Stimulated activated CD8-positive, alpha-beta memory T cell treated with anti-CD3 and anti-CD28 coated beads, Interleukin-4, amount 100 ng/mL, for 48 hours (primary cell): ENCODE measurements at regions not wholly inside any gene's neighbourhood (a gene's known extent, or its start where the extent isn't known, plus 50 kb on each side); places are given as distances from the start of the nearest gene placed in this dataset.
A peak's percentile ranks its signal among the peaks of the same experiment; 100 is the strongest.

Experiments
- DNase-seq: peaks from one replicate; pipeline ENCODE4 v3.0.0-alpha.2; 2020

GRCh38 chr3:113097960-113098447, 107.2 kb downstream of the GTPBP8 start:
- no peak for DNase-seq

DNA sequence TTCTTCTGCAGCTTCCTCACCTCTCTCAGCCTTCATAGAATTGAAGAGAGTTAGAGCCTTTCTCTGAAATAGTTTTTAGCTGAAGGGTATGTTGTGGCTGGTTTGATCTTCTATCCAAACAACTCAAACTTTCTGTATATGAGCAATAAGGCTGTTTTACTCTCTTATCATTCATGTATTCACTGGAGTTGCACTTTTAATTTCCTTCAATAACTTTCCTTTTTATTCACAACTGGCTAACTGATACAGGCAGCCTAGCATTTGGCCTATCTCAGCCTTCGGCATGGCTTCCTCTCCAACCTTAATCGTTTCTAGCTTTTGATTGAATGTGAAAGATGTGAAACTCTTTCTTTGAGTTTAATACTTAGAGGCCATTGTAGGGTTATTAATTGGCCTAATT, 109.3 kb downstream of the GTPBP8 start:
- DNase-seq, result no peak

DNA sequence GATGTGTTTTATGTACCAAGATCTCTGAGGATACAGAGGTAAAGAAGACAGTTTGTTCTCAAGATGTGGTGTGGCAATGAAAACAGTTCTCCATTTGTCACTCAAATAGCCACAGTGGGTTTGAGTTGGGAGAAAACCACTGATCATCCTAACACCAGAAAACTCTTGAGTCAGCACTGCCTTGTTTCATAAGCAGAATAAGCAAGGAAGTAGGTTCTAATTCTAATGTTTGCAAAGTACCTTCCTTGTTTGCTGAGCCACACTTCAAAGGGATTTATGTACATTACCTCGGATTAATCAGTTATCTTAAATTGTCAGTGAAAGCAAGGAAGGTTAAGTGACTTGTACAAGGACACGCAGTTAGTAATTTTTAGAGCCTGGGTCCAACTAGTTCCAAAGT, 107.8 kb upstream of the BOC start:
- DNase-seq, result no peak

GRCh38 chr3:113104357-113105092, 106.8 kb upstream of the BOC start:
- DNase-seq, result no peak

- DNase-seq, result no peak
Measured at GRCh38 chr3:113105093-113105449, 106.3 kb upstream of the BOC start.

- DNase-seq, result no peak
Measured at GRCh38 chr3:113105966-113106660, 105.2 kb upstream of the BOC start.

- no peak for DNase-seq
Measured at GRCh38 chr3:113110267-113110666, 101.1 kb upstream of the BOC start.

DNA sequence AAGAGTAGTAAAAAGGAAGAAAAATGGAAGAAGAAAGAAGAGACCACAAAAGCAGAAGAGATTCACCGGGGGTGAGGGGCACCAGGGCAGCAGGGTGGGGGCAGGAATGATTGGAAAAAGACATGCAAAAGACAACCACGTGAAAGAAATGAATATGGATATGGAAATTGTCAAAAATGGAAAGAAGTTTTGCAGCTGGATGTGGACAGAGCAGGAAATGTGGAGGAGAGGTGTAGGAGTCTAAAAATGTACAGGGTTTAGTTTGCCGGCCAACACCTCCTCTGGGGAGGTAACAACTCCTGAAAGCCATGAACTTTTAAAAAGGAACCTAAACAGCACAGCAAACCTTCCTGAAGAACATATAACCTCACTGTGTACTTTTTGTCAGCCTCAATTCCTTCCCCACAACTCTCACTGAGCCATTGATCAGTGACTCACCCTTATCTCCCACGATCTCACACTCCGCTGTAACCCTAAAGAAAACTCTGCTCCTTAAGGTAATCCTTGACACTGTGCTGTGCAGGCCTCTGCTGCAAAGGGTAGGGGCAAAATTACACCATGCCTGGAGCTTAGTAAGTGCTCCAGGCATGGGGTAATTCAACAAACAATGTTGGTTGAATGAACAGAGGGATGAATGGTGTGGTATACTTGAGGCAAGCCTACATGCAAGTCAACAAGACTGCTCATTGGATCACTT, 100.2 kb upstream of the BOC start:
- peak; percentile 40 for DNase-seq

- DNase-seq, result no peak
Measured at GRCh38 chr3:113113361-113113760, 98.0 kb upstream of the BOC start.

DNA sequence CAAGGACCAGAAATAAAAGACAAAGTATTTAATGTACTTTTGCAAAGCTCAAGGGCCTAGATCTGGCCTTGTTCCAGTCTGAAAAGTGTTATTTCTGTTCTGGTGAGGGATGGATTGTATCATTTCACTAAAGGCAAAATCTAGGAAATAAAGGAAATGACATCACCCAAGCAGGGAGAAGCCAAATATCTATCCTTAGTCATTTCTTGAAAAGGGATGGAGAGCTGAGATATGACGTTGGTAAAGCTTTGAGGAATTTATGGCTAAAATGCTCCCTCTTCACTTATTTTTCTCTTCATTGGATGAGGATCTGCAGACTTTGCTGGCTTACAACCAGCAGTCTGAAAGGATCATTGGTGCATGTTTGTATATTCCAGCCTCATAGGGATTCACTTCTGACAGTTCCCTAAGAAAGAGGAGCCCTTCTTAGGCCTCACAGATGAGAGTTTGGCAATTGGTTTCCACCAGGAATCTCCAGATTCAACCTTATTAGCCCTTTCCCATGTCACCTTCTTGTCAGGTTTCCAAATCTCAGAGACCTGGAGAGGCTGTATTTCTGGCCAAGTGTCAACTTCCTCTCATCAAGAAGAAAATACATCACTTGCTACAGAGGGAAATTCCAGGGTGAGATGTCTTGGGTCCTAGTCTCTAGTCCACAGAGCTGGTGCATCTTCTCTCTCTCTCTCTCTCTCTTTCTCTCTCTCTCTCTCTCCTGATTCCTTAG, 93.7 kb upstream of the BOC start:
- DNase-seq, result no peak

DNA sequence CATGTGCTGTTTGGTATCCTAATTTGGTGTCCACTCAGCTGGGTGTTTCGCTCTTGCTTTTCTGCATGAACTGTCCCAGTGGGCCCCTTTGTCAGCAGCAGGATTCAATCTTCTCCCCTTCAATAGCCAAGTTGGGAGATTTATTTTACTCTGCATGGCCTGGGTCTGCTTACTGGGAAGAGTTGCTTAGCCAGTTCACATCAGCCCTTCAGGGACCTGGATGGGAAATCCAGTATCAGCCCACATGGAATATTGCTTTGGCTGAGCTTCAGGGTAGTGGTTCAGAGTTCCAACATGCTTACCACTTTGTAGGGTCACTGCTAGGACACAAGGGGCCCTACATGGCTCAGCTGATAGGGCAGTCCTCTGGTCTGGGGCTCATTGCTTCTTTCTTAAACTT, 93.0 kb upstream of the BOC start:
- no peak for DNase-seq

GRCh38 chr3:113124256-113124830, 87.0 kb upstream of the BOC start:
- DNase-seq, result no peak

- no peak for DNase-seq
Measured at GRCh38 chr3:113125951-113126350, 85.4 kb upstream of the BOC start.

- DNase-seq, result no peak
Measured at GRCh38 chr3:113128386-113129015, 82.9 kb upstream of the BOC start.

DNA sequence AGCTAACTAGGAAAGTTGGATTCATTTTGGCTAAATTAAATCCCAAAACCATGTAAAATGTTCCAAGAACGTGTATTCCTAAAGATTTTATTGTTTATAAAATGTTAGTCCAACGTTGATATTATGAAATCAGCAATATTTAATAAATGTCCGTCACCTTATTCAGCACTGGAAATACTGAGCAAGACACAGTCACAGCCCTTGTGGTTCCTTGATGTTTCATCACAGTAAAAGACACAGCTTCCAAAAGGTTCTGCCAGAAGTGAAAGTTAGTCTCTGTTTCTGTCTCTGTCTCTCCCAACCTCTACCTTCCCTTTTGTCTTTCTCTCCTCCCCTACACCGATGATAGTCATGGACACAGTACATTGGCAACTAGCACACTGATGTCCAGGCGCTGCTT, 82.2 kb upstream of the BOC start:
- no peak for DNase-seq

- DNase-seq, result no peak
Measured at GRCh38 chr3:113132571-113132996, 78.8 kb upstream of the BOC start.

GRCh38 chr3:113133140-113133539, 78.2 kb upstream of the BOC start:
- no peak for DNase-seq

GRCh38 chr3:113136071-113136470, 75.3 kb upstream of the BOC start:
- DNase-seq, result no peak

DNA sequence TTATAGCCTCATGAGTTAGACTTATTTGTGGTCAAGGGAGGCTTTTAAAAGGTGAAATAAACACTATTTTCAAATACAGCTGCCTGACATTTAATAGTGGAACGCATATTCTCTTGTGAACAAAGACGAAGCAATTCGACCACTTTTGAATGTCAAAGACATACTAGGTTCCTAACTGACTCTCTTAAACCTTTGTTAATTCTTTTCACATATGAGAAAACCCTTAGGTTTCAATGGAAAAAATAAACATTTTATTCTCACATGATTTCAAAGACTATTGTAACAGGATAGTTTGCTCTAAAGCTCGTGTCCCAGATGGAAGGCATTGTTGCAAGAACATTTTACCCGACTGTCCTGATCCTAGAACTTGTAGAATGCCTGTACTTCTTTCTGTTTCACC, 74.8 kb upstream of the BOC start:
- no peak for DNase-seq

DNA sequence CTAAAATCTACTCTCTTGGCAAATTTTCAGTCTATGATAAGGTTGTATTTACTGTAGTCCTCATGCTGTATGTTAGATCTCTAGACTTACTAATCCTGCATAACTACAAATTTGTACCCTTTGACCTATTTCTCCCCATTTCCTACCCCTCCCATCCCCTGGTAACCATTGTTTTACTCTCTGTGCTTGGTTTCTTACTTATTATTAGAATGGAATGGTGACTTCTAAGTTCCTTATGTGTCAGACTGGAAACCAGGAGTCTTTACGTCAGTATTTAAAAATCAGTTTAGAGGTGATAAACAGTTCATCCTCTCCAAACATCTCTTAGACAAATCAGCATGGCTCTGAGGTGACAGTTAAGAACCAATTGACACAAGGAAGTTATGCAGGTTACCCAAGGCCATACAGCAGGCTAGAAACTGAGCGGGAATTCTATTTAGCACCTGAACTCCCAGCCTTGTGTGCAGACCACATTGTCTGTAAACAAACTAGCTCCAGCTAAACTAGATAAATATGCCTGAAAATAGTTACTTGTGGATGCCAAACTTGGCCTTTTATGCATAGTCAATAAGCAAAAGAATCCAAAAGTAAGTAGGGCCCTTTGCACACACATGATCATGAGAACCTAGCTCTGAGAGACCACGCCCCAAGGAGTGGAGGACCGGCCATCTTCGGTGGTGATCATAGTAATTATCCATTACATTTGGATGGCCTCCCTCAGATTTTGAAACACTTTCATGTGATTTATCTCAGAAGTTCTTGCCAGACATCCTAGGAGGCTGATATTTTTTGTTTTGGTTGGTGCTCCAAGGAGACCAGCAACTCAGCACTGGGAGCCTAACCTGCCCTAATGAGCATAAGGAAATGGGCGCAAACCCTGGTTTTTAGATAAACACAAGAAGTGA, 72.3 kb upstream of the BOC start:
- no peak for DNase-seq

- peak; percentile 28 for DNase-seq
Measured at GRCh38 chr3:113140876-113141275, 70.5 kb upstream of the BOC start.
